ENCODE measurements at regions not wholly inside any gene's neighbourhood (a gene's known extent, or its start where the extent isn't known, plus 50 kb on each side); places are given as distances from the start of the nearest gene placed in this dataset.
"Not testable (repeated sequence)": the region's sequence is repeated elsewhere in the genome, so short reads cannot be mapped to it uniquely, and the experiment has no call there.

DNA sequence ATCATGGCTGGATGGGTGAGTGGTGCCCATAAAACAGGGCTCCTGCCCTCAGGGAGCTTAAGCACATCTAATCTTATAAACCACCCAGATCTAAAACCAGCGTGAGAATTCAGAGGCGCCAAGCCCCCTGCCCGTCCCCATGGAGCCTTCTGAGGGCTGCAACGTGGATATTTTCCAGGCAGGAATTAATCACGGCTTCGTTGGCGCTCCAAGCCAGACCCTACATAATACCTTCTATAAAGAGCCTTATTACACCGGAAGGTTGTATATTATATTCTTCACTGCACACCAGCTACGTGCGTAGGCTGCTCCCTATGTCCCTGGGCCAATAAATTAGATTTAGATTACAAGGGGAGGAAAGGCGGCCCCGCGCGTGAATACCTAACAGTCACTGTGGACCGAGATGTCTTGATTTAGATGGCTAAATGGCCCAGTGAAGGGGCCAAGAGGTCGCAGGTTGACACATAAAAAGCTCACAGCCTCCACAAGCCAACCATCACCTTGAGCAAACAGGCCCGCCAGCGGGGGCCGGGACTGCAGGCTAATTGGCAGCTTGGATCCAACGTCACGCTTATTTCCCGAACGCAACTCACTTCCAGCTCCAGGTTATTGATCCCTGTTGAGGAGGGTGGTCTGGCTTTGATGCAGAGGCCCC, 64.7 kb upstream of the APCDD1L start:
- DNase-seq (ENCODE audit: low read depth): no peak

DNA sequence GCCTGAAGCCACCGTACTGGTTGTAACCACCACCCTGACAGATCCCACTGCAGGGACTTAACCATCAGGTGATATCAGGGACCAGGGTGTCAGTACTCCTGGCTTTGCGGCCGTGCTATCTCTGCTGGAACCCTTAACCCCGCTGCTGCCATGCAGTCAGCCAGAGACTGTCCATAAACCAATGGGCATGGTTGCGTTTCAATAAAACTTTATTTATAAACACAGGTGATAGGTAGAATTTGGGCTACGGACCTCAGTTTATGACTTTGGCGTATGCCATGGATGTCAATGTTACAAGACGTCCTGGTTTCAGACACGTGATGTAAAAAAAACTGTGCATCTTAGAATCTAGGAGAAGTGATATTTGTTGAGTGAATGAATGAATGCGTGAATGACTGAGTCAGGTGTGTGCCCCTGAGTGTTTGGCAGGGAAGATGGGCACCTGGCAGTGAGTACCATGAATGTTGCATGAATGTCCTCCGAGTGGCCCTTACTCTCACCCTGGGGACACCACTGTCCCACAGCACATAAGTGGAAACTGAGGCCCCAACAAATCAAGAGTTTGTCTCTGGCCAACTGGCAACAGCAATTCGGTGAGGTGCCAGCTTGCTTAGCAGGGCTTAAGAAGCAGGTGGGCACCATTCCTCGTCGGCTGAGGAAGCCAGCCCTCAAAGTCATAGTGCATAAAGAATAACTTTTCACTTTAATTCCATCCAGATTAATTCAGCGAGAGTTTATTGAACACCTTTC, 64.0 kb upstream of the APCDD1L start:
- no peak for DNase-seq (ENCODE audit: low read depth)

DNA sequence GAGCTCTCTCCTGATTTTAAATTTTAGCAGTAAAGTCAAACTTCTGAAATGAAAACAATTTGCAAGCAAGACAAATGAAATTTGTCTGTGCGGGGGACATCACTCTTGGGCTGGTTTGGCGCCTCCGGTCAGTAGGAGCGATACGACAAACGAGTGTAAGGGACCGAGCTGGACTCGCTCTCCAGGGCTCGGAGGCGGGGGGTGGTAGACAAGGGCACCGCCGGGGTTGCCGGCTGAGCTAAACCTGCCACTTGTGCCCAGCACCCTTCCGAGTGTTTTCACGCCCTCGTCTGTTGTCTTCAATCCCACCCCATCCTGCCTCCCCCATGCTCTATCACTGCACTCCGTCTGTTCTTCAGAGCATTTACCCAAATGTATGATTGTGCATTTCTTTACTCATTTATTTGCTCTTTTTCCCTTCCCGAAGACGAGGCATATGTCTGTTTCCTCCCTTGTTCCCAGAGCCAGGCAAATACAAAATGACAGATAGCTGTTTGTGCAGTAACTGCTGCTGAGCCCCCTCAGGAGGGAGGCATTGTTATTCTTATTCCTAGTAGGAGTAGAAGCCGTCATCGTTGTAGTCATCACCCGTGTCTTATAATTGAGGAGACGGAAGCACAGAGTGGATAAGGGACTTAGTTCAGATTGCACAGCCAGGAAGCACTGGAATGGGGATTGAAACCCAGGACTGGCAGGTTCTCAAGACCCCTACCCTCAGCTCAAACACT, 62.8 kb upstream of the APCDD1L start:
- no peak for DNase-seq (ENCODE audit: low read depth)

DNA sequence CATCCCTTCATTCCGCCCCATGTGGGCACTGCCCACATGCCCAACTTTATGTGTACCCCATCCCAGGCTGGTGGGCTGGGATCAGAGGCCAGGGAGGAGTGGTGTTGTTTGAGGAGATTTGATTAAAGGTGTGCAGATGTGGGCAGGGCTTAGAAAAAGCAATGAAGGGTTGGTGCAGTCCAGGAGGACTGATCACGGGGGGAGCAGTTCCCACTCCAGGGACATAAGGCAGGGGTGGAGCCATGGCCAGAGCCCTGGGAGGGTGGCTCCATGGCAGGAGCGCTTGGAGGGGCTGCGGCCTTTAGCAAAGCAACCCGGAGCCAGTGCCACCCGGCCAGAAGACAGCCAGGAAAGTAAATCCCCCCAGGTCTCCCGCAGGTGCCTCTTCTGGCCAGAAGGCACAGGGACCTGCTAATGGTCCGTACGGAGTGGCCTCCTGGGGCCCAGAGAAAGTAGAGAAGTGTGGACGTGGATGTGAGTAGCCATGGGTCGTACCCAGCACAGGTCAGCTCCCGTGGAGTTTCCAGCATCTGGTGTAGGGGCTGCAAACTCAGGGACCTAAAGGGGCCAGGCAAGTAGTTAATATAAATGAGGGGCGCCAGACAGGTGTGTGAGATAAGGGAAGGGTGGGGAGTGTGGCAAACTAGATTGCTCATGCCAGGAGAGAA, 62.1 kb upstream of the APCDD1L start:
- DNase-seq (ENCODE audit: low read depth): no peak

DNA sequence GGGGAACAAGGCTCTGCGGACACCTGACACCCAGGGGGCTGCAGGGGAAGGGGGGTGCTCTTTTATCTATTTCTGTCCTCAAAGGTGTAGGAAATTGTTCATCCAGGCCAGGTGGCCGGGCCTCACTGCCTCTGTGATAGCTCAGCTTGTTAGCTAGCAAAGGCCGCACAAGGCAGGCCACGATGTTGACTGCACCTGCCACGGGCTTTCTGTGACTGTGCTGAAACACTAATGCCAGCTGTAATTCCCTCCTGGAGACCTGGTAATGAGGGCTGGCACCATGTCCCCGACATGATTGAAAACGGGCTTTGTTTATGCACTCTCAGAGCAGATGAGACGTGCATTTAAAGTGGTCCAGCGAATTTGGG, 61.4 kb upstream of the APCDD1L start:
- DNase-seq (ENCODE audit: low read depth): no peak

DNA sequence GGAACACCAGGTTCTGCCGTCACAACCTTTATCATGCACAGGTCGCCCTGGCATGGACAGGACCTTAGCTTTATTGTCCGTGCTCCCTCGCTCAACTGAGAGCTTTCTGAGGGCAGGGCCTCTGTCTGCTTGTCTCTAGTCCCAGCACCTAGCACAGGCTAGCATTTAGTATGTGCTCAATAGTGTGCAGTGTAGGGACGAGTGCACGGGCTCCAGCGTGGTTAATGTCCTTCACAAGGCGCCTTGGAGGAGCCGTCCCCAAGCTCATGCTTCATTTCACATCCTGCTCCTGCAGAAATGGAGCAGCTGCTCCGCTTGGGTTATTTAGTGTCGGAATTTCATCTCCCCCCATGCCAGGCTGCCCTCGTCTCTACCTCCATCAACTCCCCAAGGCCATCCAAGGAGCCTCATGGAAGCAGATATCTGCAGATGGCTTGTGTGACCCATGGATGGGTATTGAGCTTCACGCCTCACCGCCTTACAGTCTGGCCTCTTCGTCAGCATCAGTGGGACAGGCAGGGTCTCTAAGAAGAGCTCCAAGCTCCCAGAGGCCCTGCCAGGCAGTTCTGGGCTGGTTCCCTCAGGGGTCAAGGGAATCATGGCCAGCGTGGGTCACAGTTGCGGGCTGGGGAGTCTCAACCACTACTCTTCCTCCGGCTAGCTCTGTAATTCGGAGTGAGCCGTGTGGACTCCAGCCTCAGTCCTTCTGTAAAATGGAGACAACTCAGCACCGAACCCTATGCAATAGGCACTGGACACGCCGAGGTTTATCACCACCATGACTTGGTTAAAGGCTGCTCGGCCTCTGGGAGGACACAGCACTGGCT, 60.8 kb upstream of the APCDD1L start:
- no peak for DNase-seq (ENCODE audit: low read depth)

DNA sequence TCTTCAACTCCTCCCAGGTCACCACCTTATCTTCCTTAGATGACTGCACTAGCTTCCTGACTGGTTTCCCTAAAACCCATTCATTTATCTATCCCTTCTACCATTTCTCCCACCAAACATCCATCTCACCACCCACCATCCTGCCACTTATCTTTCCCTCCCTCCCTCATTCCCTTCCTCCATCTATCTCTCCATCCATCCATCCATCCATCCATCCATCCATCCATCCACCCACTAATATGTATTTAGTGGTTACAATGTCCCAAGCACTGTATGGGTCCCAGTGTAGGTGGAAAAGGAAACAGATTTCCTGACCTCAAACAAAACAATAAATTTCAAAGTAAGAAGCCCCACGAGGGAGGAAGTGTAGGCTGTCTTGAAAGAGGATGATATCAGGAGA, 59.3 kb upstream of the APCDD1L start:
- DNase-seq (ENCODE audit: low read depth): no peak

DNA sequence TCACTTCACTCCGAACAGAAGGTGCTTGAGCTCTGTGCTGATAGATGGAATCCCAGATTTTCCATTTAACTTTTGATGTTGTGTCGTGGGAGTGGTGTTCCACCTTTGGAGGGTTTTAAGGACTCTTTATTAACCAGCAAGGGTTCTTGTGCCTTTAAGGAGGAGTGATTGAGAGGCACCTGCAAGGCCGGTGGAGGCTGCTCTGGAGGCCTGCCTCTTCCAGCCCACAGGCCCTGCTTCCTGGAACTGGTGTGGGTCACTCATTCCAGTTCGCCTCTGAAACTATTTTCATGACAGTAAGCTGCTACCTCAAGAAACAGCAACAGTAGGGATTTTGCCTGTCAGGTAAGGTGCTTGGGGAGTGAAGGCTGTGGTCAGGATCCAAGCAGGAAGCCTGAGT, 58.8 kb upstream of the APCDD1L start:
- no peak for DNase-seq (ENCODE audit: low read depth)

DNA sequence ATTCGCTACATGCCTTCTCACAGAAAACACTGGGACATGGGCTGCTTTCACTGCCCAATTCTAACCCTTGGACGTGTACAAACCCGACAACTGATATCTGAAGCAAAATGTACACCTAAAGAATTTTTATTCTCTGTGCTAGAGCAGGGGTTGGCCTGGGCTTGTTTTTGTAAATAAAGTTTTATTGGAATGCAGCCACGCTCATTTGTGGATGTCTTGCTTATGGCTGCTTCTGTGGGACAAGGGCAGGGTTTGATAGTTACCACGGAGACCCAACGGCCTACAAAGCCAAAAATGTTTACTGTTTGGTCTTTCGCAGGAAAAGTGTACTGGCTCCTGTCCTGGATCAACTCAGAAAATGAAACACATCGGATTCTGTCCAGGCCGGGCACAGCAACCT, 58.1 kb upstream of the APCDD1L start:
- no peak for DNase-seq (ENCODE audit: low read depth)

DNA sequence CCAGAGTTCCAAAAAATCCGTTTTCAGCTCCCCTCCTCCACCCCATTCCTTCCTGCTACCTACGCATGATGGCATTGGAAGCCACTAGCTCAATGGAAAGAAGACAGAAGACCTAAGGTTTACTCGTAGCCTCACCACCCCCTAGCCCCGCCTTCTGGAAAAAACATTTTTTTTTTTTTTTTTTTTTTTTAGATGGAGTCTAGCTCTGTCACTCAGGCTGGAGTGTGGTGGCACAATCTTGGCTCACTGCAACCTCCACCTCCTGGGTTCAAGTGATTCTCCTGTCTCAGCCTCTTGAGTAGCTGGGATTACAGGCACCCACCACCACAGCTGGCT, 57.2 kb upstream of the APCDD1L start:
- DNase-seq (ENCODE audit: low read depth): not testable (repeated sequence)

DNA sequence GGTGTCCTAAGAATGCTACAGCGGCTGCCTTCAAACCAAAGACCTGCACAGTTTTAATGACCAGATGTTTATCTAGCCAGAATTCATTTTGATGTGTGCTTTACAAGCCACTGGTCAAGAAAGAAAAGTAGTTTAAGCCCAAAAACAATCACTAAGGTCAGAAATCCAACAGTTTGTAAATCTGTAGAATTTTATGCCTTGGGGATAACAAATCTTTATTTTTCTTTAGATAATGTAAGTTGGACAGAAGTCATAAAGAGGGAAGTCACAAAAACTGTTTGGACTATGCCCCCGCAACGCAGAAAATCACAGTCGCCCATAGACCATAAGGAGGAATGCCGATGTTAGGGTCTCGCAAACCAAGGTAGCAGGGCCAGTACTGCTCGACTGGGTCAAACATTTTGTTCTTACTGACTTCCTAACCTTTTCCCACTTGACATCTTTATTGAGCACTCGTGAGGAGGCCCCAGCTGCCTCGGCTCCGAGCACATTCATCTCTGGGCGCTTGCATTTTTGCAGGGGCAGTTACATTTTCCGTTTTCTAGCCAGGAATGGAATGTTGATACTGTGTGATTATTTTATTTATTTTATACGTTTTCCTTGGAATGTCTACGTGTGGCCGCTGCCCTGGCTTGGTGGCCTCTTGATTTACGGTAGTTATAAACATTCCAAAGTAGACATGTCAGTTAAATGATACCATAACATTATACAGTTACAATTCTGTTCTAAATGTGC, 56.7 kb upstream of the APCDD1L start:
- DNase-seq (ENCODE audit: low read depth): no peak

DNA sequence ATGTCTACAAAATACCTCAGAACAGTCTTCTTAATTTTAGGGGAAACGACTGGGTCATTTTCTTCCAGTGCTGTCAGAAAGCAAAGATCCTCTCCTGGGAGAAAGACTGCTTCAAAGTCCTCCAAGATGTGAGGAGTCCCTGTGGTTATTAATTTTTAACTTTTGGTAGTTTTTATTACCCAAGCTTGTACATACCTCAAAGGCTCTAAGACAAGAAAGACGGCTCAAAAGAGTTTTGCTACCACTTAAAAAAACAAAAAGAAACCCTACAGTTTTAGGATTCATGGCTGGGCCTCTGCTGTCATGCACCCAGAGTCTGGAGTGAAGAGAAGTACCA, 56.1 kb upstream of the APCDD1L start:
- no peak for DNase-seq (ENCODE audit: low read depth)

DNA sequence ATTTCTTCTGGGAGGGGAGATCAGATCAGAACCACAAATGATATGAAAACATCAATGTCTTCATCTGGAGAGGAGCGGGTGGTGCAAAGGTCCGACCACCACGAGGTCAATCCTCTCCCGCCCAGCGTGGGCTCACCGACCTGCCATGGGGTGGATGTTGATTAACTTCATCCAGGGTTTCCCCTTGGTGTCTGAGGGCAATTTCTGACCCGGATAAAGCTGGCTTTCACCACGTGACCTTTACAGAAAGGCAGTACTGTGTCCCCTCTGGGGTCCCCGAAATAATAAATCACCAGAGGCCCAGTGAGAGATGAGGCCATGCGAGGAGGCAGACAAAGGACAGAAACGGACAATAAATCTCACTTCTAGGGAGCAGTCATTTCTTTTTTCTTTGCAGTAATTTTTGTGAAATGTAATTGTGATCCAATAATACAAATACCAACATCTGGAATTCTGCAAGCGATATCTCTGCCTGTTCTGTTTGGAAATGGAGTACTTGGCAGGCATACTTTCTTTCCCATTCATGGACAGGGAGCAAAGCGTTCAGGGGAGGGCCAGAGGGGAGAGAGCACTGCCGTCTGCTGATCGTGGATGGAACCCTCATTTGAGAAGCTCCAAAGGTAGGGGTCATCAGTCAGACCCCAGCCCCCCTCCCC, 55.1 kb upstream of the APCDD1L start:
- peak; percentile 34 for DNase-seq (ENCODE audit: low read depth)

DNA sequence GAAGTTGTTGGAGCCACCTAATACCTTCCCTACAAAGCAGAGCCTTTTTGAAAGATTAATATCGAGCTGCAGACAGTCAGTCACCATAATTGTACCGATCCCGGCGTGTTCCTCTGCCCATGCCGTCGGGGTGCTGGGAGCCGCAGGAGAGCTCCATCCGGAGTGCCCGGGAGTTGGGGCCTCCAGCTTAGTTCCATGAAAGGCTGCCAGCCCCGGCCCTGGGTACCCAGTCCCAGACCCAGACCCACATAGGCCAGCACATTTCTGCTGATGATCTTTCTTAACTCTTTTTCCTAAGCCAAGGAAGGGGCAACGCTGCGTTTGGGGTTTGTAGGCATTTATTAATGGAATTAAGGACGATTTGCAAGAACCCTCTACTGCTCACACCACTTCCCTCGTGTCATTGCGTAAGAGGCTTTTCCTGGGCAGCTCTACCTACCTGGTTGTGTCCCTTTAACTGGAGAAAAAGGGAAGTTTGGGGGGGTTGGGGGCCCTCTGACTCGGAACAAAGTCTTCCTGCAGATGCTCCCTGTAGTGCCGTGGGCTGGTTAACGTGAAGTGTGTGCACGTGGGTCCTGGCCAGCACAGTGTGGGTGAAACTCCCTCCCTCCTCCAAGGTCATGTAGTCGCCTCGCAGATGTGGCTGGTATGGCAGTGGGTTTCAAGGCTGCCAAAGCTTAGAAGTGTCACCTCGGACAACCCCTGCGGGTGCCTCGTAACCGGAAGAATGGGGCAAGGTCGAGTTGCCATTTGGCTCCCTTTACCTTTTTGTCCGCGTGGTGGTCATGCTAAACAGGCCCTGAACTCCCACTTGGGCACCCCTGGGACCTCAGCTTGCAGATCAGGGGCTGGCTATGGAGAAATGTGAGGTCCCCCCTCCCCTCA, 54.3 kb upstream of the APCDD1L start:
- no peak for DNase-seq (ENCODE audit: low read depth)

DNA sequence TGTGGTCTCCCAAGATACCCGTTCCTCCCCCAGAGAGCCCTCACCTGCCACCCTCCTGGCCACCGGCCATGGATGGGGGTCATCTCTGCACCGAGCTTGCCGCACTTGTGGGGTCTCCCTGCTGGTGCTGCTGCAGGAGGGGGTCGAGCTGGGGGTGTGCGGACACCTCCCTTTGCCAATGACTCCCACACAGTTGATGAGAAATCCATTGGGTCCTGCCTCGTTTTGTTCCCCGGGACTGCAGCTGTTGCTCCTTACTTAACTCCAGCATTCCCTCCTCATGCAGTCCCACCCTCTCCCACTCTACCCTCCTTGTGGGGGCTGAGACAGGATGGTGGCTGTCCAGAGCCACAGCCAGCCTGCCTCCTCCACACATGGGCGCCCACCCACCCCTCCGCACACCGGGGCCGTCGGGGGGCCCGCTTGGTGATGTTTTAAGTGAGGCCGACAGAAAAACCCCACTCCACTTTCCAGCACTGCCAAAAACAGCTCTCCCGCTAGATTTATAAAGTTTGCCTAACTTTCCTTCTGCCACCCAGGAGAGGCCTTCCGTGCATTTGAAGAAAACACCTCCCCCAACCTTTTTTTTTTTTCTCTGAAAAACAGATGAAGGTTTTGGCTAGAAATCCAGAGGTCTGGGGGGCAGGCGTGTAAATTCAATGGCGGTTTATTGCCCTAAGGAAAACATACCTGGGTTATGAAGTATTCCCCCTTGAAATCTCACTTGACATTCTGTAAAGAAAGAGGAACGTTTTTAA, 53.5 kb upstream of the APCDD1L start:
- no peak for DNase-seq (ENCODE audit: low read depth)

DNA sequence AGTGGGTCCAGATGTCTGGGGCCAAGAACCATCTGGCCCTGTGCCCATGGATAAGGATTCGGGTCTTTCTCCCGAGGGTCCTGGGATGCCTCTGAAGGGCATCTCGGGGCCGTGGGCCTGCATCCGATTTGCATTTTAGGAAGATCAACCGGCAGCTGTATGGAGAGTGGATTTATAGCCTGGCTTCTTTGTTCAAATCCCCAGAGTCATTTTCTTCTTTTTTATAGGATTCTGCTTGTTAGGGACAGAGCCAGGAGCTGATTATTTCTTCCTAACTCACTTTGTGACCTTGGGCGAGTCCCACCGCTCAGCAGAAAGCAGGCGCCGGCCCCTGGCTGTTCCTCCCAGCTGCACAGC, 52.9 kb upstream of the APCDD1L start:
- DNase-seq (ENCODE audit: low read depth): no peak

DNA sequence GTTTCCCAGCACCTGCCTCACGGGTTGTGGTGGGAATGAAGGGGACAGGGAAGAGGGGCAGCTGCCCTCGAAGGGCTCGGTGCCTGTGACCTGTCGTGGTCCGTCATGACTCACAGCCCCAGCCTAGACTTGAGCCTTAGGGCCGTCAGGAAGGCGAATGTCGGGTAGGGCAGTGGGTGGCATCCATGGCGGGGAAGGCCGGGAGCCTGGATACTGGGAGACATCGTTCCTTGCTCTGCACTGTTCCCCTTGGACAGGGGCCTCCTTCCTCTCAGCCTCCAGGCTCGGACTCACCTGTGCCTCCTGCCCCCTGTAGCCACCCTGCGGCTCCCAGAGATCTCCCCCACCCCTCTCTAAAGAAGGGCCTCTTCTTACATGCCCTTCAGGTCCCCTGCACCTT, 52.2 kb upstream of the APCDD1L start:
- no peak for DNase-seq (ENCODE audit: low read depth)

DNA sequence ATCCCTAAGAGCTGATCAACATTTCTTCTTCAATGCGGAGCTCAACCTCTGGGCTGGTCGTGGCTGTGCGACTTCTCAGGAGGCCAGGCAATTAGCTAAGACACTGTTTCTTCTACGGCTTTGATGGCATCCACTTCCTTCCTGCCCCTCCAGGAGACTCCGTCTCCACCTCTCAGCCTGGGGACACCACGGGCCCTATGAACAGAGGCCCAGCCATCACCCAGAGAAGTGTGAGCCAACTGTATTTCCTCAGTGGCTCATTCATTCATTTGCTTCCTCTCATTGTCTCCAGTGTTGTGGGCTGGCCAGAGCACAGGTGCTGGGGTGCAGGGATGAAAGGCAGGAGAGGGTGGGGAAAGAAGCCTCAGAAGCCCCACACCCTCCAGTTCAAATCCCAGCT, 51.8 kb upstream of the APCDD1L start:
- DNase-seq (ENCODE audit: low read depth): no peak

DNA sequence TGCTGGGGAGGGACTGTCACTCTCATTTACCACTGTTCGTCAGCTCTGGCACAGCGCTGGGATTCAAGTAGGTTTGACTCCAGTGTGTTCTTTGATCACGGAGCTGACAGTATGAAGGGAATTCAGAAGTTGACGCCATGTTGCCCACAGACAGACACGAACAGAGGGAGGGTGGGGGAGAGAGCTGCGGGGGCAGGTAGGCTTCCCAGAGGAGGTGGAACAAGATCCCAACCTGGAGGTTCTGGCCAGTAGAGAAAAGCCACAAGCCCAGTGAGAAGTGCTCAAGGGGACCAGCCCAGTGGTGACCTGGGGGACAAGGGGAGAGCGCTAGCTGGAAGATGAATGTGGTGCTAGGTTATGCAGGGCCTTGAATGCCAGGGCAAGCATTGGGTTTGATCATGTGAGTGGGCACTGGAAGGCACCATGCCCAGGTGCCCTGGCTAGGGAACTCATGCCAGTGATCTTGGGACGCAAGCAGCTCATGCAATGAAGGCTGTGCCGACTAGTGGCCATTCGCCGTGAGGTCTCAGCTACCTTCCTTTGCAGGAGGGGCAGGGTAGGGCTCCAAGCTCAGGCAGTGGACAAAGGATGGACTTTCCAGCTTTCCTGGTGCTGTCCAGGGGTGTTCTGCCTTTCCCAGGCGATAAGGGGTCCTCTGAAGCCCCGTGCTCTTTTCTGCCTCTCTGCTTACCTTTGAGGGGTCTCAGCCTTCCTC, 50.4 kb upstream of the APCDD1L start:
- no peak for DNase-seq (ENCODE audit: low read depth)

Measured in fibroblast of gingiva (primary cell).